ENCODE measurements at regions not wholly inside any gene's neighbourhood (a gene's known extent, or its start where the extent isn't known, plus 50 kb on each side); places are given as distances from the start of the nearest gene placed in this dataset.

DNA sequence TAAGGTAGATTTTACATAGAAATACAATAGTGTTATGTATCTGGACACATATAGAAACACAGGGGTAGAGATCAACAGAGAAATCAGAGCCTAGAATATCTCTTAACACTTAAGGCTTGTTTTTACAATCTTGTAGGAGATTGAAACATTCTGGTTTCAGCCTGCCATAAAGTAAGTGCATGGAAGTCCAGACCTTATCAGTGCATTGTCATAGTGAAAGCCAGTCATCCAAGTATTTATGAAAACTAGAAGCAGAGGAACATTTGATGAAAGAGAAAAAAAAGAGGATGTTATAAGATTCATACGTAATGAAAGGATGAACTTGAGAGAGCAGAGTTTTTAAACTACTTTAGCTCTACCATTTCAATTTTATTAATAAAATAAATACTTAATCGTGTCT lies 194.3 kb upstream of the TRPC7 start:
- Histone ChIP-seq H2BK120ac (replicated peaks; ENCODE audit: low read depth, low read length) (no peak overlapping the region), H3K27me3 (replicated peaks in 1 of 4; ENCODE audit: control insufficient read depth in 3 of 4, extremely low read depth in 1 of 4, insufficient read depth in 3 of 4, low read length in 3 of 4) (no peaks in the 10 kb centered on the region), H3K79me2 (ENCODE audit: control insufficient read depth in 1 of 2, insufficient read depth in 2 of 2, low read length in 2 of 2) (no peaks in the 10 kb centered on the region), H2BK5ac (ENCODE audit: low read depth, low read length) (no peak overlapping the region), H3K27ac (ENCODE audit: low read depth, low read length) (no peak overlapping the region), H4K8ac (ENCODE audit: extremely low read depth, insufficient read depth, low read length) (no peak overlapping the region), H3K4me2 (ENCODE audit: insufficient read depth in 1 of 2, low read depth in 2 of 2, low read length in 2 of 2) (no peak overlapping the region), H4K5ac (ENCODE audit: insufficient read length, low read depth, low read length) (no peak overlapping the region), H3K79me1 (ENCODE audit: low read depth, low read length) (no peaks in the 10 kb centered on the region), H3K14ac (ENCODE audit: insufficient read length) (no peak overlapping the region), H2AFZ (ENCODE audit: low read length) (no peak overlapping the region), H3K9ac (replicated peaks in 1 of 4; ENCODE audit: extremely low read depth in 1 of 4, low read depth in 3 of 4, low read length in 3 of 4) (no peak overlapping the region), H3K4ac (replicated peaks; ENCODE audit: insufficient read length, low read depth, low read length) (no peak overlapping the region), H2BK12ac (ENCODE audit: low read depth, low read length) (no peak overlapping the region), H4K91ac (replicated peaks; ENCODE audit: insufficient read length, low read length) (no peak overlapping the region), H3K4me3 (ENCODE audit: extremely low read depth in 1 of 4, insufficient read depth in 2 of 4, low read depth in 3 of 4, low read length in 4 of 4) (no peak overlapping the region), H3K9me3 (ENCODE audit: insufficient read depth in 2 of 2, low read depth in 1 of 2, low read length in 1 of 2) (no peaks in the 10 kb centered on the region; a peak in 2 of 4 replicates), H2BK20ac (ENCODE audit: low read length) (no peak overlapping the region), H3K23ac (ENCODE audit: insufficient read length) (no peak overlapping the region), H4K20me1 (replicated peaks in 1 of 2; ENCODE audit: control insufficient read depth in 1 of 2, insufficient read depth in 2 of 2, low read length in 2 of 2) (no peaks in the 10 kb centered on the region), H2BK15ac (ENCODE audit: low read length) (no peak overlapping the region), H3K18ac (ENCODE audit: extremely low read depth, low read length) (no peak overlapping the region), H2AK5ac (ENCODE audit: low read depth, low read length) (no peak overlapping the region), H3K56ac (replicated peaks; ENCODE audit: insufficient read length, low read depth, low read length) (no peak overlapping the region), H3K23me2 (ENCODE audit: low read depth, low read length) (no peaks in the 10 kb centered on the region), H3K36me3 (ENCODE audit: control insufficient read depth in 2 of 4, insufficient read depth in 4 of 4, low read length in 3 of 4) (no peaks in the 10 kb centered on the region), H3K4me1 (replicated peaks in 1 of 4; ENCODE audit: control insufficient read depth in 3 of 4, insufficient read depth in 4 of 4, low read length in 3 of 4) (peaks cover 0 to 7% (median 0%) of the 10 kb centered on the region in 4 experiments; a peak in 3 of 7 replicates)
- FAIRE-seq (no peak), DNase-seq (ENCODE audit: low read depth in 1 of 2, low spot score in 2 of 2) (no peak)
- POLR2A ChIA-PET (ENCODE audit: partially characterized antibody): no interaction called here
- 89% methylated on average over 2 of the region's 2 CpGs; no CpG with 5 or more reads in 1 of the 2 experiments for WGBS, 2 experiments (ENCODE audit: extremely low coverage in 1 of 2, insufficient coverage in 1 of 2, insufficient read length in 1 of 2, insufficient replicate concordance in 2 of 2, low coverage in 1 of 2, low lambda C conversion rate in 2 of 2, missing lambda C conversion rate in 1 of 2)
- CTCF ChIA-PET (ENCODE audit: partially characterized antibody): interaction anchor here (1.2 to 1.6 kb wide), 2 partner anchors 18 to 20 kb away, joined by 3 read pairs; no protein-coding TSS in a partner anchor
- TF ChIP-seq TBP (IDR thresholded peaks at IDR 0.05; ENCODE audit: low read depth, low read length) (no peak), YY1 (IDR thresholded peaks at IDR 0.05; ENCODE audit: low read depth, low read length) (no peak), JUND (IDR thresholded peaks at IDR 0.05; ENCODE audit: low read length) (no peak), BRCA1 (IDR thresholded peaks at IDR 0.05; ENCODE audit: low read depth, low read length) (no peak), SIX5 (IDR thresholded peaks at IDR 0.05; ENCODE audit: low read depth, low read length) (no peak), BCL11A (IDR thresholded peaks at IDR 0.05; ENCODE audit: low read depth in 2 of 2, low read length in 2 of 2) (no peak), NANOG (IDR thresholded peaks at IDR 0.05; ENCODE audit: insufficient read depth, low read depth, low read length, poor library complexity, severe bottlenecking) (no peak), ZNF274 (IDR thresholded peaks at IDR 0.05; ENCODE audit: borderline replicate concordance, extremely low read depth, low read length) (no peak), SIRT6 (IDR thresholded peaks at IDR 0.05; ENCODE audit: low read length) (no peak), KDM5A (IDR thresholded peaks at IDR 0.05; ENCODE audit: low read length) (no peak), SRF (IDR thresholded peaks at IDR 0.05; ENCODE audit: low read depth, low read length) (no peak), GTF2F1 (IDR thresholded peaks at IDR 0.05; ENCODE audit: borderline replicate concordance, low read depth, low read length) (no peak), CHD1 (IDR thresholded peaks at IDR 0.05; ENCODE audit: low read depth, low read length) (no peak), POLR2AphosphoS5 (IDR thresholded peaks at IDR 0.05; ENCODE audit: low read depth, low read length) (no peak)
- TF ChIP-seq, protein P1, sequence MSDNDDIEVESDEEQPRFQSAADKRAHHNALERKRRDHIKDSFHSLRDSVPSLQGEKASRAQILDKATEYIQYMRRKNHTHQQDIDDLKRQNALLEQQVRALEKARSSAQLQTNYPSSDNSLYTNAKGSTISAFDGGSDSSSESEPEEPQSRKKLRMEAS (IDR thresholded peaks at IDR 0.05): no peak
- TF ChIP-seq, protein P2, sequence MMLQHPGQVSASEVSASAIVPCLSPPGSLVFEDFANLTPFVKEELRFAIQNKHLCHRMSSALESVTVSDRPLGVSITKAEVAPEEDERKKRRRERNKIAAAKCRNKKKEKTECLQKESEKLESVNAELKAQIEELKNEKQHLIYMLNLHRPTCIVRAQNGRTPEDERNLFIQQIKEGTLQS (IDR thresholded peaks at IDR 0.05; ENCODE audit: insufficient read depth, low read depth, low read length): no peak

All from H1 (cell line).